DND-41 (cell line): ENCODE measurements at regions not wholly inside any gene's neighbourhood (a gene's known extent, or its start where the extent isn't known, plus 50 kb on each side); places are given as distances from the start of the nearest gene placed in this dataset.

Experiments
- ATAC-seq: fragments of 200-7000 bp; cut with Tn5 transposase; 3 replicates; pipeline ENCODE4 v1.9.1; 2021; ENCODE audit warnings: low read depth; ENCODE audit not compliant: insufficient read depth
- DNase-seq: peaks from one replicate; pipeline ENCODE4 v3.0.0-alpha.2; 2020
- H2AFZ ChIP-seq: 2 replicates; pipeline ENCODE4 v1.6.0; 2012; ENCODE audit warnings: low read depth, low read length
- H3K27ac ChIP-seq: 2 replicates; pipeline ENCODE4 v1.5.1; 2012; ENCODE audit warnings: low read length, inconsistent platforms
- H3K27me3 ChIP-seq: fragments of 200-600 bp; sonication (generic); 2 replicates; pipeline ENCODE4 v1.6.0; 2012; ENCODE audit warnings: low read length, mild to moderate bottlenecking, inconsistent platforms; ENCODE audit not compliant: insufficient read depth, poor library complexity
- H3K36me3 ChIP-seq: 2 replicates; pipeline ENCODE4 v1.5.1; 2012; ENCODE audit warnings: low read length, inconsistent platforms; ENCODE audit not compliant: insufficient read depth
- H3K4me1 ChIP-seq: 2 replicates; pipeline ENCODE4 v1.5.1; 2012; ENCODE audit warnings: mild to moderate bottlenecking, low read length; ENCODE audit not compliant: insufficient read depth
- H3K4me2 ChIP-seq: 2 replicates; pipeline ENCODE4 v1.6.0; 2012; ENCODE audit warnings: mild to moderate bottlenecking, moderate library complexity, low read length, inconsistent platforms; ENCODE audit not compliant: insufficient read depth
- H3K4me3 ChIP-seq, 2 experiments: fragments of 200-600 bp in 1 of 2; shearing (Covaris generic) in 1 of 2; 2 replicates each; pipeline ENCODE4 v1.5.1; 2012 to 2016; ENCODE audit warnings: inconsistent platforms in 2 of 2, low read length in 2 of 2, mild to moderate bottlenecking in 2 of 2, low read depth in 1 of 2, moderate library complexity in 1 of 2
- H3K79me2 ChIP-seq: 2 replicates; pipeline ENCODE4 v1.6.0; 2012; ENCODE audit warnings: low read length, inconsistent platforms; ENCODE audit not compliant: insufficient read depth
- H3K9ac ChIP-seq: 2 replicates; pipeline ENCODE4 v1.6.0; 2012; ENCODE audit warnings: low read depth, mild to moderate bottlenecking, inconsistent platforms, low read length, moderate library complexity
- H3K9me3 ChIP-seq: 2 replicates; pipeline ENCODE4 v1.5.1; 2012; ENCODE audit warnings: low read length, moderate library complexity, mild to moderate bottlenecking, inconsistent platforms; ENCODE audit not compliant: insufficient read depth, severe bottlenecking
- H4K20me1 ChIP-seq: 2 replicates; pipeline ENCODE4 v1.6.0; 2012; ENCODE audit warnings: low read length; ENCODE audit not compliant: insufficient read depth
- CTCF ChIP-seq: IDR thresholded peaks from 2 replicates; pipeline ENCODE4 v1.5.1; 2012; ENCODE audit warnings: borderline replicate concordance, low read length, moderate library complexity, mild to moderate bottlenecking; ENCODE audit not compliant: poor library complexity, severe bottlenecking; ENCODE audit errors: extremely low read depth
- EZH2 ChIP-seq: IDR thresholded peaks from 3 replicates; pipeline ENCODE4 v1.6.1; 2012; ENCODE audit warnings: borderline replicate concordance, low read depth, mild to moderate bottlenecking, moderate library complexity, low read length, inconsistent platforms; ENCODE audit not compliant: severe bottlenecking

- ATAC-seq (no peak), DNase-seq (no peak)
- H4K20me1 ChIP-seq, result no peaks in the 10 kb centered on the region
- no peak overlapping the region for H3K4me3 ChIP-seq
- no peaks in the 10 kb centered on the region for H3K27me3 ChIP-seq
- no peak for TF ChIP-seq EZH2
- no peak for TF ChIP-seq CTCF
- no peak overlapping the region for H2AFZ ChIP-seq
- H3K27ac ChIP-seq, result no peak overlapping the region
- no peaks in the 10 kb centered on the region for H3K4me1 ChIP-seq
- no peaks in the 10 kb centered on the region for H3K36me3 ChIP-seq
- no peaks in the 10 kb centered on the region for H3K9me3 ChIP-seq
- no peaks in the 10 kb centered on the region for H3K79me2 ChIP-seq
- H3K9ac ChIP-seq, result no peak overlapping the region
- H3K4me2 ChIP-seq, result no peak overlapping the region
Measured at GRCh38 chr4:158043971-158044618, 128.7 kb downstream of the GASK1B start.

- Histone ChIP-seq H4K20me1 (no peaks in the 10 kb centered on the region), H3K79me2 (no peaks in the 10 kb centered on the region), H3K4me1 (no peaks in the 10 kb centered on the region), H3K27ac (no peak overlapping the region), H3K27me3 (no peaks in the 10 kb centered on the region), H3K36me3 (no peaks in the 10 kb centered on the region), H3K4me3 (no peak overlapping the region), H3K9me3 (no peaks in the 10 kb centered on the region), H2AFZ (no peak overlapping the region), H3K4me2 (no peak overlapping the region), H3K9ac (no peak overlapping the region)
- no peak for ATAC-seq
- TF ChIP-seq EZH2, result no peak
- TF ChIP-seq CTCF, result no peak
- DNase-seq, result no peak
Measured at GRCh38 chr4:158042591-158043030, 130.2 kb downstream of the GASK1B start.

- Histone ChIP-seq H3K27me3 (no peaks in the 10 kb centered on the region), H3K9me3 (no peaks in the 10 kb centered on the region), H4K20me1 (no peaks in the 10 kb centered on the region), H3K4me3 (no peak overlapping the region), H3K4me1 (no peaks in the 10 kb centered on the region), H3K9ac (no peak overlapping the region), H3K4me2 (no peak overlapping the region), H2AFZ (no peak overlapping the region), H3K36me3 (no peaks in the 10 kb centered on the region), H3K27ac (no peak overlapping the region), H3K79me2 (no peaks in the 10 kb centered on the region)
- DNase-seq (no peak), ATAC-seq (no peak)
- TF ChIP-seq CTCF, result no peak
Measured at GRCh38 chr4:158038718-158039117, 134.1 kb downstream of the GASK1B start.
